ENCODE measurements at regions not wholly inside any gene's neighbourhood (a gene's known extent, or its start where the extent isn't known, plus 50 kb on each side); places are given as distances from the start of the nearest gene placed in this dataset.

GRCh38 chr9:108178318-108178717 is 677.5 kb downstream of the ACTL7B start:
- no peaks in the 10 kb centered on the region for H3K4me1 ChIP-seq (ENCODE audit: insufficient read depth, low read length)
- H3K27ac ChIP-seq (ENCODE audit: insufficient read length, low read depth, low read length): no peak overlapping the region
- no peak overlapping the region for H3K9ac ChIP-seq (ENCODE audit: extremely low read depth, insufficient read length, low read length)
- H3K4me1 Mint-ChIP-seq: no peaks in the 10 kb centered on the region
- no peaks in the 10 kb centered on the region; a peak in 1 of 7 replicates for H3K36me3 Mint-ChIP-seq (ENCODE audit: insufficient read depth in 1 of 3, low read depth in 3 of 3)
- H3K23ac ChIP-seq (ENCODE audit: insufficient read length, low read depth, low read length): no peak overlapping the region
- no peaks in the 10 kb centered on the region for H3K9me3 ChIP-seq (ENCODE audit: control insufficient read depth, low read depth, low read length)
- no peak overlapping the region for H2BK20ac ChIP-seq (ENCODE audit: low read depth, low read length, poor library complexity, severe bottlenecking)
- no peak overlapping the region for H3K4me3 Mint-ChIP-seq
- no peak overlapping the region for H3K56ac ChIP-seq (ENCODE audit: insufficient read length, low read depth, low read length)
- H4K20me1 ChIP-seq (ENCODE audit: control insufficient read depth, insufficient read depth, insufficient read length): no peaks in the 10 kb centered on the region
- WGBS (ENCODE audit: extremely low coverage, insufficient read length, low lambda C conversion rate): no CpG with 5 or more reads among the region's 4 CpGs
- H2BK15ac ChIP-seq (ENCODE audit: low read depth, low read length): no peak overlapping the region
- H3K79me1 ChIP-seq (ENCODE audit: insufficient read depth, low read depth, low read length, poor library complexity, severe bottlenecking): no peaks in the 10 kb centered on the region
- H4K5ac ChIP-seq (ENCODE audit: insufficient read length, low read depth, low read length): no peak overlapping the region
- H3K18ac ChIP-seq (ENCODE audit: insufficient read length, low read depth, low read length): no peak overlapping the region
- no peak for DNase-seq
- H3K27me3 Mint-ChIP-seq (ENCODE audit: low read depth): peaks cover 2% of the 10 kb centered on the region; the same call in 1 of the 2 replicates
- H3T11ph ChIP-seq (ENCODE audit: low read length): no peak overlapping the region
- H3K14ac ChIP-seq (ENCODE audit: insufficient read depth, low read length): no peak overlapping the region
- H4K91ac ChIP-seq (ENCODE audit: insufficient read length, low read depth, low read length): no peak overlapping the region
- no peak for TF ChIP-seq CTCF (conservative IDR thresholded peaks at IDR 0.05)
- H2BK5ac ChIP-seq (ENCODE audit: insufficient read length, low read length): no peak overlapping the region
- no peaks in the 10 kb centered on the region for H3K27me3 ChIP-seq (ENCODE audit: insufficient read depth, low read length)
- no peak overlapping the region for H2BK12ac ChIP-seq (ENCODE audit: insufficient read length, low read depth, low read length)
- H3K27ac Mint-ChIP-seq: no peak overlapping the region
- H2AK5ac ChIP-seq (ENCODE audit: insufficient read length, low read length): no peak overlapping the region
- no peaks in the 10 kb centered on the region for H3K9me3 Mint-ChIP-seq
- no peak overlapping the region for H4K8ac ChIP-seq (replicated peaks; ENCODE audit: insufficient read length, low read depth, low read length)
- no peak overlapping the region for H3K4ac ChIP-seq (ENCODE audit: low read depth, low read length)
- no peak overlapping the region for H2AFZ ChIP-seq (ENCODE audit: low read length)
- H3K23me2 ChIP-seq (ENCODE audit: insufficient read length, low read depth, low read length, poor library complexity, severe bottlenecking): no peaks in the 10 kb centered on the region
- H3K79me2 ChIP-seq (ENCODE audit: insufficient read depth, low read length): no peaks in the 10 kb centered on the region
- no peak overlapping the region for H3K4me2 ChIP-seq (ENCODE audit: insufficient read depth, insufficient read length, low read length)
- H2BK120ac ChIP-seq (ENCODE audit: low read depth, low read length, poor library complexity, severe bottlenecking): no peak overlapping the region
